ENCODE measurements at regions not wholly inside any gene's neighbourhood (a gene's known extent, or its start where the extent isn't known, plus 50 kb on each side); places are given as distances from the start of the nearest gene placed in this dataset.

DNA sequence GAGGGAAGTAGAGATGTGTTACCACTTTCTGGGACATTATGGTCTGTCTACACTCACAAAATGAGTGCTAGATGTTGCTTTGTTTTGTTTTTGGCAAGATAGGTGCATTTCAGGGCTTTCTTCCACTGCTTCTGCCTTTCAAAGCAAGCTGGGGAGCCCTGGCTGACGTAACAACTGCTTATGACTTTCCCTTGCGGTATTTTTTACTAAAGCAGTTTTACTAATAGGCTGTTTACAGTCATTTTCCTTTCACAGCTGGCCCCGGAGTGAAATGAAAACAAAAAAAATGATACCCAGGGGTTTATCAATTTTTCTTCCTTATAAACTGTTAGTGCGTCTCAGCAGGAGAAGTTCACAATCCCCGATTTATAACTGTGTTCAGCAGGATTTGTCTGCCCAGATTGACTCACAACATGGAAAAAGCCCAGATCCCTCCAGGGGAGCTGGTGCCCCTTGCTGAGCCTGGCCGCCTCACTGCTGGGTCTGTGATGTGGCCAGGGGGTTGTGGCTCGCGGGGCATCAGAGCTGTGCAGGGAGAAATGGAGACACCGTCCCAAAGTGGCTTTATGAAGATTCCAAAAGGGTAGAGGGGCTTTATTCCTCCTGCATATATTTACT, 184.4 kb upstream of the HS3ST3A1 start:
- no peak overlapping the region for H2AFZ ChIP-seq
- H3K36me3 ChIP-seq (ENCODE audit: control insufficient read depth, insufficient read depth, low read length): no peaks in the 10 kb centered on the region
- no peak overlapping the region for H3K4me2 ChIP-seq (ENCODE audit: low read length)
- no peaks in the 10 kb centered on the region for H3K79me2 ChIP-seq
- no peaks in the 10 kb centered on the region for H3K27me3 ChIP-seq (ENCODE audit: control insufficient read depth, insufficient read depth, low read length)
- no peaks in the 10 kb centered on the region for H3K4me1 ChIP-seq
- TF ChIP-seq, protein P1, sequence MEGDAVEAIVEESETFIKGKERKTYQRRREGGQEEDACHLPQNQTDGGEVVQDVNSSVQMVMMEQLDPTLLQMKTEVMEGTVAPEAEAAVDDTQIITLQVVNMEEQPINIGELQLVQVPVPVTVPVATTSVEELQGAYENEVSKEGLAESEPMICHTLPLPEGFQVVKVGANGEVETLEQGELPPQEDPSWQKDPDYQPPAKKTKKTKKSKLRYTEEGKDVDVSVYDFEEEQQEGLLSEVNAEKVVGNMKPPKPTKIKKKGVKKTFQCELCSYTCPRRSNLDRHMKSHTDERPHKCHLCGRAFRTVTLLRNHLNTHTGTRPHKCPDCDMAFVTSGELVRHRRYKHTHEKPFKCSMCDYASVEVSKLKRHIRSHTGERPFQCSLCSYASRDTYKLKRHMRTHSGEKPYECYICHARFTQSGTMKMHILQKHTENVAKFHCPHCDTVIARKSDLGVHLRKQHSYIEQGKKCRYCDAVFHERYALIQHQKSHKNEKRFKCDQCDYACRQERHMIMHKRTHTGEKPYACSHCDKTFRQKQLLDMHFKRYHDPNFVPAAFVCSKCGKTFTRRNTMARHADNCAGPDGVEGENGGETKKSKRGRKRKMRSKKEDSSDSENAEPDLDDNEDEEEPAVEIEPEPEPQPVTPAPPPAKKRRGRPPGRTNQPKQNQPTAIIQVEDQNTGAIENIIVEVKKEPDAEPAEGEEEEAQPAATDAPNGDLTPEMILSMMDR (IDR thresholded peaks at IDR 0.05): no peak
- H3K4me3 ChIP-seq (ENCODE audit: low read depth, low read length): no peak overlapping the region
- no peak overlapping the region for H3K9ac ChIP-seq
- no peak overlapping the region for H3K27ac ChIP-seq
- H3K9me3 ChIP-seq (ENCODE audit: control insufficient read depth, low read length): no peaks in the 10 kb centered on the region

DNA sequence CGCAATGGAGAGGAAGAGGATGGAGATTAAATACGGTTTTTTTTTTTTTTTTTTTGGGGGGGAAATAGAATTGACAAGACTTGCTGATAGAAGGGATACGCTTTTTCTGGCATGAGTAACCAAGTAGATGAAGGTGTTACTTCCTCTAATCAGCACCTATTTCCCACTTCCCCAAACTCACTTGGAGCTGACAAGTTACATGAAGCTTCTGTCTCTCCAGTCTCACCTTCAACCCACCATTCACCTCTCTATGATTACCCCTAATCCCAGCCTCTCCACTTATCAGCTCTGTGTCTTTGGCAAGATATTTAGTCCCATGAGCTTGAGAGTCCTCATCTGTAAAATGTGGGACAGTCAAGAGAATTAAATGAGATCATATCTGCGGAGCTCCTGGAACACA, 185.9 kb upstream of the HS3ST3A1 start:
- H3K36me3 ChIP-seq (ENCODE audit: control insufficient read depth, insufficient read depth, low read length): no peaks in the 10 kb centered on the region
- no peaks in the 10 kb centered on the region for H3K9me3 ChIP-seq (ENCODE audit: control insufficient read depth, low read length)
- H3K4me3 ChIP-seq (ENCODE audit: low read depth, low read length): no peak overlapping the region
- no peaks in the 10 kb centered on the region for H3K4me1 ChIP-seq
- H2AFZ ChIP-seq: no peak overlapping the region
- no peaks in the 10 kb centered on the region for H3K27me3 ChIP-seq (ENCODE audit: control insufficient read depth, insufficient read depth, low read length)
- H3K4me2 ChIP-seq (ENCODE audit: low read length): no peak overlapping the region
- H3K79me2 ChIP-seq: no peaks in the 10 kb centered on the region
- H3K9ac ChIP-seq: no peak overlapping the region
- TF ChIP-seq, protein P1 (IDR thresholded peaks at IDR 0.05): no peak
- H3K27ac ChIP-seq: no peak overlapping the region

DNA sequence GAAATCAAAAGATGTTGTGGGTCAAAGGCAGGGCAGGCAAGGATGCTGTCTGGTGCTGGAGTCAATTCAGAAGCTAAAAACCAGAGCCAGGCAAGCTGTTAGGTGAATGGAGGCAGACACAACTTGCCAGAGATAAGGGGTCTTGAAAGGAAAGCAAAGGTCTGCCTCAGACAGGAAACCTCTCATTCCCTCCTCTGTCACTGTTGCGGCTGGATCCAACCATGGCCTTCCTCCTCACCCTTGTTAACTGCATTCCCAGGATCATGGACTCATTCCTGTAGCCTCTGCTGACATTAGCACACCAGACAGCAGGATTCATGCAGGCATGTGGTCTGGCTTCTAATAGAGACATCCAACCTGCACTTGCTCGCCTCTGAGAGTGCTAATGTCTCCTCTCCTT, 186.7 kb upstream of the HS3ST3A1 start:
- Histone ChIP-seq H3K79me2 (no peaks in the 10 kb centered on the region), H3K36me3 (ENCODE audit: control insufficient read depth, insufficient read depth, low read length) (no peaks in the 10 kb centered on the region), H3K27me3 (ENCODE audit: control insufficient read depth, insufficient read depth, low read length) (no peaks in the 10 kb centered on the region), H3K4me2 (ENCODE audit: low read length) (no peak overlapping the region), H3K9me3 (ENCODE audit: control insufficient read depth, low read length) (no peaks in the 10 kb centered on the region), H3K4me1 (no peaks in the 10 kb centered on the region), H3K9ac (no peak overlapping the region), H2AFZ (no peak overlapping the region), H3K4me3 (ENCODE audit: low read depth, low read length) (no peak overlapping the region), H3K27ac (no peak overlapping the region)
- TF ChIP-seq, protein P1 (IDR thresholded peaks at IDR 0.05): no peak

DNA sequence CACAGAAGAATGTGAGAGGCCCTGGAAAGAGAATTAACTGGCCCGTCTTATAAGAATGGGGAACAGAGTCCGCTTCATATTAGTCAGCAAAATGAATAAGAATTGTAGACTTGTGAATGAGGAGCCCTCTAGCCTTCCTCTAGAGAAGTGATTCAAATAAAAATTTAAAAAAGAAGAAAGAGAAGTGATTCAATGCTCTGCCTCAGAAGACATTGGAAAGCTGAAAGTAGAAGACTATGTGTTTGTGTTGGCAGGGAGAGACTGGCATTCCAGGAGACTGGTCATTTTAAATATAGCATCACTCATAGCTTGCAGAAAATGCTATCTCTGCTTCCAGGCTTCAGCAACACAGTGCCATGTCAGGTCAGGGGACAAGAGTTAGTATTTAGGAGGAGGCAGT, 190.6 kb upstream of the HS3ST3A1 start:
- H3K36me3 ChIP-seq (ENCODE audit: control insufficient read depth, insufficient read depth, low read length): no peaks in the 10 kb centered on the region
- H3K79me2 ChIP-seq: no peaks in the 10 kb centered on the region
- TF ChIP-seq, protein P1 (IDR thresholded peaks at IDR 0.05): no peak

DNA sequence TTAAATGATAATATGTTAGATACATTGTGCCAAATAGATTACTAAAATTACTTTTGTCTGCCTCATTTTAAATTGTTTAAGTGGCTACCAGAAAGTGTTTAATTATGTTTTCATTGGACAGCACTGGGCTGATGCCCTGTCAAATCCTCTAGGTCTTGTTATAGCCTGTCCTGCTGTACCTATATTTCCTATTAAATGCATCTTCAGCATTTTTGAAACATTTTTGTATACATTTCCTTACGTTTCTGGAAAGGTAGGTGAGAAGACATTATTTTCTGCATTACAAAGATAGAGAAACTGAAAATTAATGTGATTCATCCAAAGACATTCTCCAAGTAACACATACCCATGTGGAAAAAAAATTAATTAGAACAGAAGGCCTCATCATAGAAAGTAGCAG, 192.2 kb upstream of the HS3ST3A1 start:
- TF ChIP-seq, protein P1 (IDR thresholded peaks at IDR 0.05): no peak
- no peak overlapping the region for H3K4me3 ChIP-seq (ENCODE audit: low read depth, low read length)
- H3K36me3 ChIP-seq (ENCODE audit: control insufficient read depth, insufficient read depth, low read length): no peaks in the 10 kb centered on the region

More for the DNA sequence above, 190.6 kb upstream of the HS3ST3A1 start:
- no peak overlapping the region for H3K4me3 ChIP-seq (ENCODE audit: low read depth, low read length)
- H3K4me2 ChIP-seq (ENCODE audit: low read length): no peak overlapping the region
- no peaks in the 10 kb centered on the region for H3K27me3 ChIP-seq (ENCODE audit: control insufficient read depth, insufficient read depth, low read length)
- no peaks in the 10 kb centered on the region for H3K9me3 ChIP-seq (ENCODE audit: control insufficient read depth, low read length)
- H3K4me1 ChIP-seq: no peaks in the 10 kb centered on the region
- no peak overlapping the region for H2AFZ ChIP-seq
- H3K27ac ChIP-seq: no peak overlapping the region
- no peak overlapping the region for H3K9ac ChIP-seq

More for the DNA sequence above, 192.2 kb upstream of the HS3ST3A1 start:
- Histone ChIP-seq H3K9me3 (ENCODE audit: control insufficient read depth, low read length) (no peaks in the 10 kb centered on the region), H3K4me2 (ENCODE audit: low read length) (no peak overlapping the region), H2AFZ (no peak overlapping the region), H3K27me3 (ENCODE audit: control insufficient read depth, insufficient read depth, low read length) (no peaks in the 10 kb centered on the region), H3K4me1 (no peaks in the 10 kb centered on the region), H3K27ac (no peak overlapping the region), H3K9ac (no peak overlapping the region), H3K79me2 (no peaks in the 10 kb centered on the region)
